ENCODE measurements at regions not wholly inside any gene's neighbourhood (a gene's known extent, or its start where the extent isn't known, plus 50 kb on each side); places are given as distances from the start of the nearest gene placed in this dataset.

DNA sequence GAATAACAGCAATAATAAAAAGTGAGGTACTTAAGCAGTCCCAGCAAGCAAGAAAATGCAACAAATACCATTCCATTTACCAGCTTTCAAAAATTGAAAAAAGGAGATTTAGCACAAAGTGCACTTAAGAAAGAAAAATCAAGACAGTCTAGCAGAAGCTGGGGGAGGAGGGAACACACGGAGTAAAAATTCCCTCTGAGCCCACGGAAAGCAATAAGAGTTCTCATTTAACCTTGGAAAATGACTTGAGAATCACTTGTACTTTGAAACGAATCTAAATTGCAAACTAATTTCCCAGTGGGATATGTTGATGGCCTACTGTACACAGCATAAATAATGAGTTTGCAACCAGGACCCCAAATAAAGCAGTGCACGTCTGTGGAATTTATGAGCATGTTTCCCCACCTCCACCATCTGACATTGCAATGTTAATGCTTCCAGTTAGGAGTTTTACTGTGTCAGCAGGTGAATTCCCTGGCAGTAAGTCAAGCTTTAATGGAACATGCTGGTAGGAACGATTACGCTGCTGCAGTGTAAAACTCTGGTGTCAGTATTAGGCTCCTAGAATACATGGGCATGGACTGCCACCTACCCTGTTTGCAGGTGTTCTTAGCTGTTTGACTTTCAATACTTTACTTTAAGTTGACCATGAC, 386.8 kb downstream of the HDGFL1 start:
- WGBS, 2 donors: 14 to 21% methylated on average over 6 of the region's 6 CpGs
- H3K27ac ChIP-seq: peak overlapping the region; percentile 4 to 83 (median 59)

DNA sequence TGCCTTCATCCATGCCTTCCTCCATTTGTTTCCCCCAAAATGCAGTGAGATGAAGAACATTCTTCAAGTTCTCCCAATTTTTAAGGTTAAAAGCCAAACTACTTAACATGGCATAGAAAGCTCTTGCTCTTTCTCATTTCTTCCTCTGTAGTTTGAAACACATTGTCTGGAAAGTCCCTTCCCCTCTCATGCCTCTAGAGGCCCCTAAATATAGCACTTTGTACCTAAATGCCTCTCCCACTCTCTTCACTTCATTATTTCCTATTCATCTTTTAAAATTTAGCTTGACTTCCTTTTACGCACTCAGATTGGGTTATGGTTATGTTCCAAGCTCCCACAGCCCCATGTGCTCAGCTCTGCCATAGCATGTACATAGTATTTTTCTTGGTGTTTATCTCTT, 389.3 kb downstream of the HDGFL1 start:
- DNase-seq: no peak

More for the DNA sequence above, 386.8 kb downstream of the HDGFL1 start:
- intact Hi-C loops (cut with DNase I): no loop called here
- Histone ChIP-seq H3K9me3 (no peaks in the 10 kb centered on the region), H3K36me3 (no peaks in the 10 kb centered on the region), H3K27me3 (no peaks in the 10 kb centered on the region), H3K4me3 (replicated peaks in 1 of 3) (no peak overlapping the region), H3K4me1 (peaks cover 25 to 26% of the 10 kb centered on the region in 2 donors)
- TF ChIP-seq, protein P1, sequence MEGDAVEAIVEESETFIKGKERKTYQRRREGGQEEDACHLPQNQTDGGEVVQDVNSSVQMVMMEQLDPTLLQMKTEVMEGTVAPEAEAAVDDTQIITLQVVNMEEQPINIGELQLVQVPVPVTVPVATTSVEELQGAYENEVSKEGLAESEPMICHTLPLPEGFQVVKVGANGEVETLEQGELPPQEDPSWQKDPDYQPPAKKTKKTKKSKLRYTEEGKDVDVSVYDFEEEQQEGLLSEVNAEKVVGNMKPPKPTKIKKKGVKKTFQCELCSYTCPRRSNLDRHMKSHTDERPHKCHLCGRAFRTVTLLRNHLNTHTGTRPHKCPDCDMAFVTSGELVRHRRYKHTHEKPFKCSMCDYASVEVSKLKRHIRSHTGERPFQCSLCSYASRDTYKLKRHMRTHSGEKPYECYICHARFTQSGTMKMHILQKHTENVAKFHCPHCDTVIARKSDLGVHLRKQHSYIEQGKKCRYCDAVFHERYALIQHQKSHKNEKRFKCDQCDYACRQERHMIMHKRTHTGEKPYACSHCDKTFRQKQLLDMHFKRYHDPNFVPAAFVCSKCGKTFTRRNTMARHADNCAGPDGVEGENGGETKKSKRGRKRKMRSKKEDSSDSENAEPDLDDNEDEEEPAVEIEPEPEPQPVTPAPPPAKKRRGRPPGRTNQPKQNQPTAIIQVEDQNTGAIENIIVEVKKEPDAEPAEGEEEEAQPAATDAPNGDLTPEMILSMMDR (IDR thresholded peaks at IDR 0.05): no peak
- no peak for TF ChIP-seq POLR2A (IDR thresholded peaks at IDR 0.05)
- DNase-seq: peak; percentile 4 to 21

DNA sequence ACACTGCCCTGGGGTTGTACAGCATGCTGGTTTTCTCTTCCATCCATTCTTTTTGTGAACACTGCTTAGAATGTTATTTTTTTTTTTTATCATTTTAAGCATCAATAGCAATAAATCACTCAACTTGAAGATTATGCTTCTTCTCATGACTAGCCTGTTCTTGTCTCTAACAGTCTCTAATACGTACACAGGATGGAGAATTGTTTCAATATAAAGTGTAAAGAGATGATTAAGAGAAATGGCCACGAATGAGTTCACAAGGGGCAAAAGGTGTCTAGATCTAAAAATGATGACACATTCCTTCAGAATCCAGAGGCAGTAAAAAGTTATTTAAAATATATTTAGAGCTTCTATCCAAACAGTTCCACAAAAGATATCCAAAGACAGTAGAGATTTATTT, 390.2 kb downstream of the HDGFL1 start:
- Histone ChIP-seq H3K4me3 (replicated peaks in 1 of 3) (no peak overlapping the region), H3K4me1 (peaks cover 15 to 20% of the 10 kb centered on the region in 2 donors), H3K36me3 (no peaks in the 10 kb centered on the region), H3K27me3 (no peaks in the 10 kb centered on the region), H3K9me3 (no peaks in the 10 kb centered on the region), H3K27ac (no peak overlapping the region)
- intact Hi-C loops (cut with DNase I): no loop called here
- no peak for DNase-seq
- 91% methylated on average over 2 of the region's 2 CpGs for WGBS, 2 donors
- TF ChIP-seq POLR2A (IDR thresholded peaks at IDR 0.05): no peak
- TF ChIP-seq, protein P1 (IDR thresholded peaks at IDR 0.05): no peak

More for the DNA sequence above, 389.3 kb downstream of the HDGFL1 start:
- no peak overlapping the region for H3K4me3 ChIP-seq (replicated peaks in 1 of 3)
- H3K9me3 ChIP-seq: no peaks in the 10 kb centered on the region
- TF ChIP-seq POLR2A (IDR thresholded peaks at IDR 0.05): no peak
- TF ChIP-seq, protein P1 (IDR thresholded peaks at IDR 0.05): no peak
- H3K36me3 ChIP-seq: no peaks in the 10 kb centered on the region
- H3K27ac ChIP-seq: no peak overlapping the region
- peaks cover 24 to 25% of the 10 kb centered on the region in 2 donors for H3K4me1 ChIP-seq
- intact Hi-C loops (cut with DNase I): no loop called here
- no peaks in the 10 kb centered on the region for H3K27me3 ChIP-seq
- 90 to 95% methylated on average over 1 of the region's 1 CpG for WGBS, 2 donors

DNA sequence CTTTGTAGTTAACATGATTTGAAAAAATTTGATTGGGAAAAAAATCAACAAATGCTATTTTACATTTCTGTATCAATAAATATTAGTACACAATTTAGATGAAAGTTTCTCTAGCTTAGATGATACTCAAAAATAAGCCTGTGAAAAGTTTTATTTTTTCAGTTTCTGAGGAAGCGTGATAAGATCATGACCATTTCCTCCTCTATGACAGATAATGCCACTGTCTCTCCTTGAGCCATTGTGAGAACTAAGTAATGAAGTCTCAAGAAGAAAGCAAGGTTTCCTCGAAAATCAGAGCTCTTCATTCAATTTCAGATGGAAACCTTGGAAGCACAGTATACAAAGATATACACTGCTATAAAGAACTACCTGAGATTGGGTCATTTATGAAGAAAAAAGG, 395.0 kb downstream of the HDGFL1 start:
- Histone ChIP-seq H3K4me3 (replicated peaks in 1 of 3) (no peak overlapping the region), H3K27me3 (no peaks in the 10 kb centered on the region), H3K9me3 (no peaks in the 10 kb centered on the region), H3K36me3 (no peaks in the 10 kb centered on the region), H3K27ac (no peak overlapping the region), H3K4me1 (no peaks in the 10 kb centered on the region)
- no peak for TF ChIP-seq POLR2A (IDR thresholded peaks at IDR 0.05)
- TF ChIP-seq, protein P1 (IDR thresholded peaks at IDR 0.05): no peak
- 83 to 86% methylated on average over 2 of the region's 2 CpGs for WGBS, 2 donors
- intact Hi-C loops (cut with DNase I): no loop called here
- DNase-seq: no peak

DNA sequence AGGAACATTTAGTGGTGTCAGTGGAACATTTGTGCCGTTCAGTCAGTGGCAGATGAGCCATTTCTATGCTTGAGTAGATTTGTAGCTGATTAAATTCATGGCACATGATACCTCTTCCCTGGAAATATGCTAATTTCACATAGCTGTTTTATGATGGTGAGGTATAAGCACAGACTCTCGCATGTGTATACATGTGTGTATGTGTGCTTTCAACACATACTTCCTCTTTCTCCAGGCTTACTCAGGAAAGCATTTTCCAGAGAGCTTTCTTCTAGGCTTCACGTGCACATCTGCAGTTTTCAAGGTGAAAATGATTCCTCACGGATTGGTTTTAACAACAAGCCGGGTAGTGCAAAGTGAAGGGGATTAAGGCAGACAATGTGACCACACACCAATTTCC, 396.5 kb downstream of the HDGFL1 start:
- no peaks in the 10 kb centered on the region for H3K4me1 ChIP-seq
- no peak for TF ChIP-seq POLR2A (IDR thresholded peaks at IDR 0.05)
- TF ChIP-seq, protein P1 (IDR thresholded peaks at IDR 0.05): no peak
- DNase-seq: no peak
- no peak overlapping the region for H3K27ac ChIP-seq
- intact Hi-C loops (cut with DNase I): no loop called here
- no peaks in the 10 kb centered on the region for H3K36me3 ChIP-seq
- H3K4me3 ChIP-seq (replicated peaks in 1 of 3): no peak overlapping the region
- H3K27me3 ChIP-seq: no peaks in the 10 kb centered on the region
- H3K9me3 ChIP-seq: no peaks in the 10 kb centered on the region
- 79 to 88% methylated on average over 5 of the region's 5 CpGs for WGBS, 2 donors

Data from thyroid gland (tissue), 4 donors.